ENCODE measurements at regions not wholly inside any gene's neighbourhood (a gene's known extent, or its start where the extent isn't known, plus 50 kb on each side); places are given as distances from the start of the nearest gene placed in this dataset.

DNA sequence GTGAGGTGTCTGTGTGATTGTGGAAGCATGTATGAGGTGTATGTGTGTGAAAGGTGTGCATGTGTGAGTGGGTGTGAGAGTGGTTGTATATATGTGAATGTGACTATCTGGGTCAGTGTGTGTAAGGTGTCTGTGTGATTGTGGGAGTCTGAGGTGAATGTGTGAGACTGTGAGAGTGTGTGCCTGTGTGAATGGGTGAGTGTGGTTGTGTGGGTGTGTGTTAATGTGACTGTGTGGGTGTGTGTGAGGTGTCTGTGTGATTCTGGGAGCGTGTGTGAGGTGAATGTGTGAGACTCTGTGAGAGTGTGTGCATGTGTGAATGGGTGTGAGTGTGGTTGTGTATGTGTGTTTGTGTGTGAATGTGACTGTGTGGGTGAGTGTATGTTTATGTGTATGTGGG is 385.1 kb downstream of the TCERG1L start:
- no peak for ATAC-seq (ENCODE audit: low read depth in 2 of 2)
- no peak overlapping the region for H3K4me3 Mint-ChIP-seq
- H3K27me3 Mint-ChIP-seq, result no peaks in the 10 kb centered on the region
- no peaks in the 10 kb centered on the region for H3K9me3 Mint-ChIP-seq
- no peaks in the 10 kb centered on the region for H3K36me3 Mint-ChIP-seq
- H3K27ac Mint-ChIP-seq, result no peak overlapping the region
- DNase-seq, result no peak
- no peaks in the 10 kb centered on the region for H3K4me1 Mint-ChIP-seq

DNA sequence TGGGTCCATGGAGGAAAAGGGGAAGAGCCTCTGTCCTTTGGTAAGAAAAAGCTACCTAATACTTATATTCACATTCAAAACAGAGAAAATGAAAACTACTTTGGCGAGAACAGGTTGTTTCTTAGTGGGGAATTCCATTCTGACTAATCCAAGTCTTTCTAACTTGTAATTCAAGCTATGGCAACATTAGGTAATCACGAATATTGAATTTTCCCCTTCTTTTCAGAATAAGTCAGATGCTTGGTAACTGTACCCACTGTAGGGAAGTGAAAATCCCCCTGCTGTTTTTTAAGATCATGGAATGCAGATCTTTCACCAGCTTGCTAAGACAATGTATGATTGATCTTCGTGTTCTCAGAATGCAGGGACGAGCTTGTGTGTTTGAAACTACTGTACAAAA is 384.4 kb downstream of the TCERG1L start:
- H3K9me3 Mint-ChIP-seq, result no peaks in the 10 kb centered on the region

DNA sequence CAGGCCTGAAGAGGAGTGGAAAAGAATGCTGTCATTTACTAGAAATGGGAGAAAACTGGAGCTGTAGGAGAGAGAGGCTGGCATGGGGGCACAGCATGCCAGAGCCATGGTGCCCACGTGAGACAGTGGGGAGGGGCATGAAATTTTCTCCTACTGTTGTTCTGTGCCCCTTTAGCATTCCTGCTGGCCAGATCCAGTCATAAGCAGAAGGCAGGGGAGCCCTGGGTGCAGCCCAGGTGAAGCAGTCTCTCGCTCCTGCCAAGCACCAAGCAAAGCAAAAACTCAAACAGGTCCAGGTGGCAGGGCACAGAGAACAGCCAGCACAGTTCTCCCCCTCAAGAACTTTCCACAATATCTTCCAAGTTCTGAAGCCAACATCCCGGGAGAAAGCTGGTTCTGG is 383.2 kb downstream of the TCERG1L start:
- Mint-ChIP-seq H3K4me3 (no peak overlapping the region), H3K36me3 (no peaks in the 10 kb centered on the region), H3K27ac (no peak overlapping the region), H3K9me3 (no peaks in the 10 kb centered on the region), H3K4me1 (no peaks in the 10 kb centered on the region), H3K27me3 (no peaks in the 10 kb centered on the region)
- DNase-seq, result no peak
- ATAC-seq (ENCODE audit: low read depth in 2 of 2), result no peak

More for the DNA sequence above, 384.4 kb downstream of the TCERG1L start:
- H3K36me3 Mint-ChIP-seq, result no peaks in the 10 kb centered on the region
- no peak overlapping the region for H3K4me3 Mint-ChIP-seq
- H3K4me1 Mint-ChIP-seq, result no peaks in the 10 kb centered on the region
- H3K27ac Mint-ChIP-seq, result no peak overlapping the region
- ATAC-seq (ENCODE audit: low read depth in 2 of 2), result no peak
- no peaks in the 10 kb centered on the region for H3K27me3 Mint-ChIP-seq
- DNase-seq, result no peak

DNA sequence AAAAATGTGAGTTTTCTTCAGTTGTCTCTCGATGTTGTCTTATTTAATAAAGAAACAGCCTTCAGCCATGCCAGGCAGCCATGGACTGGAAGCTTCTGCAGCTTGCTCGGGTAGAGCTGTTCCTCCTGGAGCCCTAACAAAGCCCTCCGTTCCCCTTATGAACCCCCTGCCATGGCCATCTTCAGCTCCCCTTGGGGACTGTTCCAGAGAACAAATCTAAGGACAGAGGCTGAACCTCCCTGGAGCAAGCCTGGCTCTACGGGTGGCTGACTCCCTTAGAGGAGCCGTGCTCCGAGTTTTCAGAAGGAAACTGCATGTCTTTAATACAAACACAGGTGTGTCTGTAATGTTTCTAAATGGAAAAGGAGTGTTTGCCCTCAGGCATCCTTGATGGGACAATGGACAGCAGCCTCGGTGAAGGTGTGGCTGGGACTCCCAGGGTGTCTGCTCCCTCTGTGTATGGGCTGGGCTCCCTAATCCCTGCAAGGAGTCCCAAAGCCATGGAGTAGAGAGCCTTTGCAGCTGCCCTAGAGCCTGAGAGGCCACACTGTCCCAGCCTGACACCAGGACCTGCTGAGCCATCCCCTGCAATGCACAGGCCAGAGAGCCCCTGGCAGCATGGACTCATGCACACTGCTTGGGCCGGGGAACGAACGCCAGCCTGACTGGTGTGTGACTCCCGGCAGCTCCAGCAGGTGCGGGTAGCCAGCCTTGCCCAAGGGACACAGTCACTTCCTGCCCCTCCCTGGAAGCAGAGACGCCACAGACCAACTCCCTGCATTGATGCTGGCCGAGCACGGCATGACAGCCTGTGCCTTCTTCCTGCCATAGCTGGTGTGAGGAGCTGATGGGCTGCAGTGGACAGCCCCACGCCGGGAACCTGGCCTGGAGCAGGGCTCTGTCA is 381.8 kb downstream of the TCERG1L start:
- ATAC-seq (ENCODE audit: low read depth in 2 of 2) (no peak), DNase-seq (no peak)
- H3K36me3 Mint-ChIP-seq, result no peaks in the 10 kb centered on the region
- H3K9me3 Mint-ChIP-seq, result peaks cover 0 to 3% (median 0%) of the 10 kb centered on the region in 7 donors
- no peaks in the 10 kb centered on the region for H3K4me1 Mint-ChIP-seq
- peaks cover 0 to 5% (median 0%) of the 10 kb centered on the region in 3 donors for H3K27me3 Mint-ChIP-seq
- no peak overlapping the region for H3K4me3 Mint-ChIP-seq
- no peak overlapping the region for H3K27ac Mint-ChIP-seq

DNA sequence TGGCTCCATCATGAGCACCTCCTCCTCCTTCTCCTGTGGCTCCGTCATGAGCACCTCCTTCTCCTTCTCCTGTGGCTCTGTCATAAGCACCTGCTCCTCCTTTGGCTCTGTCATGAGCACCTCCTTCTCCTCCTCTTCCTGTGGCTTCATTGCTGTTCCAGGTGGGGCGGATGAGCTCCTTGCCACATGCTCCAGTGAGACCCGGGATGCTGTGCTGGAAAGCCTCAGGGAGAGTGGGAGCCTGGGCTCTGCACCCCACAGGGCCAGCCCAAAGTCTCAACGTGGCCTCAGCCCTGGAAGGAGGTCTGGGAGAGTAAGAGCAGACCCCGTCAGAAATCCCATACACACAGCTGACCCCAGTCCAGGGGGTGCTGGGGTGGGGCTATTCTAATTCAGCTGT is 380.7 kb downstream of the TCERG1L start:
- Mint-ChIP-seq H3K9me3 (peaks cover 0 to 3% (median 0%) of the 10 kb centered on the region in 7 donors), H3K4me1 (no peaks in the 10 kb centered on the region), H3K27me3 (peaks cover 0 to 5% (median 0%) of the 10 kb centered on the region in 3 donors), H3K36me3 (no peaks in the 10 kb centered on the region), H3K4me3 (no peak overlapping the region), H3K27ac (peak overlapping the region in 1 of 6 donors; percentile 58)
- ATAC-seq (ENCODE audit: low read depth in 2 of 2) (no peak), DNase-seq (no peak)

DNA sequence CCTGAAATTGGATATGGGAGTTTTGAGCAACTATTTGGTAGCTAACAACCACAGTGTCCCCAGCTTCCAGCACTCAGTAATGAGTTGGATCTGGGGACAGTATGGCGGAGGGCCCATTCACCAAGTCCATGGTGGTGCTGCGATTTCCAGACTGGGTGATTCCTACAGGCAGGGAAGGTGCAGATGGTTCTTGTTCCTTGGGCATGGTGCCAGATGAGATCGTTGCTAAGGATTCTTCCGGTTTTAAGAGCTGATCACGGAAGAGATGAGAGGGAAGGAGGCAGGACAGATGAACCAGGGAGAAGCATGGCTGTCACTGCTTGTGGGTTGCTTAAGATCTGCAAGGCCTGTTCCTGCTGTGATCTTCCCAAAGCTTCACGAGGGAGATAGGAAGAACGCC is 380.3 kb downstream of the TCERG1L start:
- H3K4me1 Mint-ChIP-seq, result no peaks in the 10 kb centered on the region
- H3K27ac Mint-ChIP-seq, result peak overlapping the region in 1 of 6 donors; percentile 58
- no peaks in the 10 kb centered on the region for H3K36me3 Mint-ChIP-seq
- H3K9me3 Mint-ChIP-seq, result peaks cover 0 to 3% (median 0%) of the 10 kb centered on the region in 7 donors
- H3K4me3 Mint-ChIP-seq, result no peak overlapping the region
- H3K27me3 Mint-ChIP-seq, result peaks cover 0 to 5% (median 0%) of the 10 kb centered on the region in 3 donors
- DNase-seq (no peak), ATAC-seq (ENCODE audit: low read depth in 2 of 2) (no peak)

DNA sequence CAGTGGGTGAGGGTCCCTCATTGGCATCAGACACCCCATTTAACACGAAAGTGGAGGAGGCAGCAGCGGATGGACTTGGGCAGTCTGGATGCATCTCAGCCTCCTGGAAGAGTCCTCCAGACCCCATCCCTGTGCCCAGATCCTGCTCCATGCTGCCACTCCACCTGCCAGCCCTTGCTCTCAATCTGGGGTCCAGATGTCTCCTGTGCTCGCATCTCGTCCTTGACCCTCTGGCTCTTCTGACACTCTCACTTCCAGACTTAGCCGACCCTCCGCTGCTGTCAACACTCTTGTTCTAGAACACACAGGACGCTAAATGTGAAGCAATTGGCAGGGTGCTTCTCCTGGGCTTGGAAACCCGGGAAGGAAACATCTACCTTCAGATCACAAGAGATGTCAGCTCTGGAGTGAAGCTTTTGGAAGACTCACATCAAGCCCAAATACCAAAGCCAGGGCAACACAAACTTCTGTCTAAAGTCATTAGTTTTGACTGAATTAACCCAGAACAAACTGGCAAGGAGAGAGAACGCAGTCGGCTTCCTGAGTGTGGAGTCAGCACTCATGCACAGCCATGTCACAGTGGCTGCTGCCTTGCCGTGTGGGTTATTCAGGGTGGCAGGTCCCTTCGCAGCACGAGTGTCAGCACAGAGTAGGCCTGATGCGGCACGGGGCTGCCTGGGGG is 379.1 kb downstream of the TCERG1L start:
- ATAC-seq (ENCODE audit: low read depth in 2 of 2), result no peak
- Mint-ChIP-seq H3K27ac (no peak overlapping the region), H3K4me3 (no peak overlapping the region), H3K36me3 (no peaks in the 10 kb centered on the region), H3K27me3 (peaks cover 0 to 5% (median 0%) of the 10 kb centered on the region in 3 donors), H3K9me3 (peaks cover 0 to 3% (median 0%) of the 10 kb centered on the region in 7 donors), H3K4me1 (no peaks in the 10 kb centered on the region)
- DNase-seq, result no peak

DNA sequence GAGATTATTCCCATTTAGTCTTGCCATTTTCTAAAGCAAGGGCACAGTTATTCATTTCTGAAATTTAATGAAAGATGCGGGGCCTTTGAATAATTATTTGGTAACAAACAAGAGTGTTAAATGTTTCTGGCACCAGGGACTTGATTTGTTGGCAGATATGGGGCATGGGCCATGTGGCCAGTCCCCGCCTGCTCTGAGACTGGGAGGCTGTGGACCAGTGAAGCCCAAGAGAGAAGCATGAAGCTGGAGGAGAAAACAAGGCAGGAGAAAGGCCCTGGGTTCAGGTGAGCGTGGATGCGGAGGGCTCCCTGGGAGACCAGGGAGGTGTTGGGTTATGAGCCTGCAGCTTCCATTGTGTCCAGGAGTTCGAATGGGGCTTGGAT is 378.5 kb downstream of the TCERG1L start:
- peaks cover 0 to 3% (median 0%) of the 10 kb centered on the region in 7 donors for H3K9me3 Mint-ChIP-seq
- H3K4me1 Mint-ChIP-seq, result no peaks in the 10 kb centered on the region
- DNase-seq (no peak), ATAC-seq (ENCODE audit: low read depth in 2 of 2) (no peak)
- peaks cover 0 to 5% (median 0%) of the 10 kb centered on the region in 3 donors for H3K27me3 Mint-ChIP-seq
- H3K4me3 Mint-ChIP-seq, result no peak overlapping the region
- H3K36me3 Mint-ChIP-seq, result no peaks in the 10 kb centered on the region
- no peak overlapping the region for H3K27ac Mint-ChIP-seq

DNA sequence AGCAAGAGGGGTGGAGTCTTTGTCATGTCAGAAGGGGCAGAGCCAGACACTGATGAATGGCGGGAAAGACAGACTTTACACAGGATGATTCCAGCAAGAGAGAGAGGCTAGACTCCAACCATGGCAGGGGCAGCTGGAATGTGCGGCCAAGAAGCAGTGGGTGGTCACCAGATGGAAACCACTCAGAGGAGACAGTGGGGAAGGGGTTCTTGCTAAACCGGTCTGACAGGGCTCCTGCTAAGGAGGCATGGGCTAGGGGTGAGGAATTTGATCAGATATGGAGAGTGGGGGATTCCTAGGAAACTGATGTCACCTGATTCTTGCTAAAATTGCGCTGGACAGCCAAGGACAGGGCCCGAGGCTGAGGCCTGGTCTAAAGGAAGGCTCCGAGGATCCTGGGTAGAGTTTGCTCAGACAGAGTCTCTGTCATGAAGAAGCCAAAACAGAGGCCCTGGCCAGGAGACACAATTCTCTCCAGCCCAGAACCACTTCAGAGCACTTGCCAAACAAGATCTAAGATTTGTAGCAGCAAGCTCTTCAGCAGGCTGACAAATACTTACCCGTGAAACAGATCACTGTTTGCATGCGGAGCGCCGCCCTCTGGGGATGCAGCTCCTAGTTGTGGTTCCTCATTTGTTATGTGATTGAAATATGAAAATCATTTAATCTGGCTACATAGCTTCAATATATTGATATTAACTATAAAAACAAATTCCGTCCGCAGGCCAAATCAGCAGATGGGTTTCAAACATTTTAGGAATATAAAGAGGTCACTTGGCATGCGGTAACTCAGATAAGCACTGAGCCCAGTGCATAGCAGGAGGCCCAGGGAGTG is 377.0 kb downstream of the TCERG1L start:
- no peak overlapping the region for H3K4me3 Mint-ChIP-seq
- H3K4me1 Mint-ChIP-seq, result no peaks in the 10 kb centered on the region
- H3K27me3 Mint-ChIP-seq, result peaks cover 0 to 5% (median 0%) of the 10 kb centered on the region in 3 donors
- no peak overlapping the region for H3K27ac Mint-ChIP-seq
- peaks cover 0 to 3% (median 0%) of the 10 kb centered on the region in 7 donors for H3K9me3 Mint-ChIP-seq
- ATAC-seq (ENCODE audit: low read depth in 2 of 2), result no peak
- DNase-seq, result no peak
- H3K36me3 Mint-ChIP-seq, result no peaks in the 10 kb centered on the region

DNA sequence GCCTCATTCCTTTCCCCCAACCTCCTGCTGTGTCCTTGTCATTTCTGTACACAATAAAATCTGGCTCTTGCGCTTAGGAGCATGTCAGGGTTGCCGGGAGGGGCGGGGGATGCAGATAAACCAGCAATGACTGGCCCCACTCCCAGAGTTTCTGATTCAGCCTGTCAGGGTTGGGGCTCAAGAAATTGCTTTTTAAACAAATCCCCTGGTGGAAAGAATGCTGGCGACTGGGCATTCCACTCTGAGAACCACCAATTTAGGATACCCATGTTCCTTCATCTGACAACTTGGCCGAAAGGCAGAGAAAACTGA is 376.4 kb downstream of the TCERG1L start:
- Mint-ChIP-seq H3K36me3 (no peaks in the 10 kb centered on the region), H3K4me1 (no peaks in the 10 kb centered on the region), H3K27ac (no peak overlapping the region), H3K9me3 (peaks cover 0 to 3% (median 0%) of the 10 kb centered on the region in 7 donors), H3K27me3 (peaks cover 0 to 5% (median 0%) of the 10 kb centered on the region in 3 donors), H3K4me3 (no peak overlapping the region)
- DNase-seq, result no peak
- ATAC-seq (ENCODE audit: low read depth in 2 of 2), result no peak

DNA sequence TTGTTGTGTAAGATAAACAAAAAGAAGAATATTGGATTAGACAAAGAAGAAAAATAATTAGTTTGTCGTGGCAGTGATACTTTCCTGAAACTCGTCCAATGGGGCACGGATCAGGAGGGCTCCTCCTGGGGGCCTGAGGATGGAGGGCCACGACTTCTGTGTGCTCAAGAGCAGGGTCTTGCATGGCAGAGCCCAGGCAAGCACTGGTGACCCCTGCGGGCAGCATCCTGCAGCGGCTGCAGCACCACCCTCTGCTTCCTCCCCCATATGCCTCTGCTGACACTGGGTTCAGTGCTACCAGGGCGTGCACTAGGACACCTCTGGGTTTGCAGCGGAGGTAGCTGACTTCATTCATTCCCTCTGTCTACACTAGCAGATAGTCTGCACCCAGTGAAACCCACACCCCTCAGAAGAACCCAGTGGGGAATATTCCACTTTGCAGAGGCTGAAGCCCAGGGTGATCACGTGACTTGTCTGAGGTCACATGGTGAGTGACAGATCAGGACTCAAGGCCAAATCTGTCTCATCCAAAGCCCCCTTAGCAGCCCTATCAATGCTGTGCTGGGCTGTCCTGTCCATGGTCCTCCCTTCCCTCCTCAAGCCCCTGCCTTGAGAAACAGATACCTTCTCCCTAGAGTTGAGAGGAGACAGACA is 375.5 kb downstream of the TCERG1L start:
- Mint-ChIP-seq H3K27me3 (peaks cover 0 to 5% (median 0%) of the 10 kb centered on the region in 3 donors), H3K27ac (peak overlapping the region in 1 of 6 donors; percentile 69), H3K4me1 (no peaks in the 10 kb centered on the region), H3K9me3 (peaks cover 0 to 3% (median 0%) of the 10 kb centered on the region in 7 donors), H3K4me3 (no peak overlapping the region), H3K36me3 (no peaks in the 10 kb centered on the region)
- DNase-seq (no peak), ATAC-seq (ENCODE audit: low read depth in 2 of 2) (no peak)

DNA sequence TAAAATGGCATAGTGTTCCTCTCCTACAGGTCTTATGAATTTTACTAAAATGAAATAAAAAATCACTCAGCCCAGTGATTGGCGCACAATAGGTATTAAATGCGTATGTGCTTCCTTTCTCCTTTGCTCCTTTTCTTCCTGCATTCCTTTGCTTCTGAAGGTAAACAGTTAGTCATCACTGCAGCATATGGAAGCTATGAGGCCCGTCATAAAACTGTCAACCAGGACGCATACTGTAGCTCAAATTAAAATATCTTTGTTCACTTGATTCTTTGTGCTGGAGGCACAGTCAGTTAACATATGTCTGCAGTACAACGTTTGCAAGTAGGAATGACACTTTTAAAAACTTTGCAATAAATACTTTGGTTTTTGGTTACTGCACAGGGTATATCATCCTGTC is 374.7 kb downstream of the TCERG1L start:
- Mint-ChIP-seq H3K27ac (no peak overlapping the region), H3K36me3 (no peaks in the 10 kb centered on the region), H3K9me3 (peaks cover 0 to 3% (median 0%) of the 10 kb centered on the region in 7 donors), H3K4me1 (no peaks in the 10 kb centered on the region), H3K27me3 (peaks cover 0 to 5% (median 0%) of the 10 kb centered on the region in 3 donors), H3K4me3 (no peak overlapping the region)
- DNase-seq (no peak), ATAC-seq (ENCODE audit: low read depth in 2 of 2) (no peak)

DNA sequence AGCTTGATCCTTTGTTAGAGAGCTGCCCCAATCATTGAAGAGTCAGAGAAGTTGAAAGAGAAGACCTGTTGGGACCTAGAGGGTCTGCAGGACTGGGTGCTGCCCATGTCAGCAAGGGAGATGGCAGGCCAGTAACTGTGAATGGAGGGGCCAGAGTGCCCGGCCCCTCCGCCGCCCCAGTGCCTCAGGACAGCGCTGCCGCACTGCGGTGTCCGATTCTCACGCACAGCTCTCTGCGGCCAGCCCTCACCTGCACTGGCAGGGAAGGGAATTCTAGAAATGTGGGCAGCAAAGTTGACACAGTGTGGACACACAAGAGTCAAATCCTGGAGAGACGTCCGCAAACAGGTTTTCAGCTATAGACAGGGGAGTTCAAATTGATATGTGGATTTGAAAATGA is 373.5 kb downstream of the TCERG1L start:
- H3K36me3 Mint-ChIP-seq, result no peaks in the 10 kb centered on the region
- H3K4me1 Mint-ChIP-seq, result no peaks in the 10 kb centered on the region
- no peak overlapping the region for H3K4me3 Mint-ChIP-seq
- H3K9me3 Mint-ChIP-seq, result peaks cover 0 to 3% (median 0%) of the 10 kb centered on the region in 7 donors
- H3K27me3 Mint-ChIP-seq, result peaks cover 0 to 5% (median 0%) of the 10 kb centered on the region in 3 donors
- H3K27ac Mint-ChIP-seq, result no peak overlapping the region
- DNase-seq (no peak), ATAC-seq (ENCODE audit: low read depth in 2 of 2) (no peak)
